DMS114 treated with DMSO at 0.1 percent for 48 hours (cell line): ENCODE measurements at regions not wholly inside any gene's neighbourhood (a gene's known extent, or its start where the extent isn't known, plus 50 kb on each side); places are given as distances from the start of the nearest gene placed in this dataset.

Experiments used
- DNase-seq: peaks from one replicate; lab custom pipeline; 2025; ENCODE audit not compliant: unreplicated experiment; lab: John Stamatoyannopoulos, UW

GRCh38 chr3:76754247-76754646 lies 285.7 kb upstream of the ROBO2 start:
- DNase-seq, result no peak

- DNase-seq, result no peak
Measured at GRCh38 chr3:76756577-76756976, 283.3 kb upstream of the ROBO2 start.

- no peak for DNase-seq
Measured at GRCh38 chr3:76760336-76760735, 279.6 kb upstream of the ROBO2 start.

GRCh38 chr3:76765511-76765910 lies 274.4 kb upstream of the ROBO2 start:
- DNase-seq, result no peak

GRCh38 chr3:76768912-76769311 lies 271.0 kb upstream of the ROBO2 start:
- no peak for DNase-seq

GRCh38 chr3:76776927-76777326 lies 263.0 kb upstream of the ROBO2 start:
- DNase-seq, result no peak

GRCh38 chr3:76788206-76788605 lies 251.7 kb upstream of the ROBO2 start:
- DNase-seq, result no peak

- no peak for DNase-seq
Measured at GRCh38 chr3:76789237-76789636, 250.7 kb upstream of the ROBO2 start.

- DNase-seq, result no peak
Measured at GRCh38 chr3:76811418-76811817, 228.5 kb upstream of the ROBO2 start.

- DNase-seq, result no peak
Measured at GRCh38 chr3:76812649-76813242, 227.2 kb upstream of the ROBO2 start.

GRCh38 chr3:76815561-76815960 lies 224.3 kb upstream of the ROBO2 start:
- no peak for DNase-seq

- DNase-seq, result no peak
Measured at GRCh38 chr3:76820481-76820880, 219.4 kb upstream of the ROBO2 start.

- no peak for DNase-seq
Measured at GRCh38 chr3:76824658-76825240, 215.2 kb upstream of the ROBO2 start.

- DNase-seq, result no peak
Measured at GRCh38 chr3:76826861-76827260, 213.0 kb upstream of the ROBO2 start.

- no peak for DNase-seq
Measured at GRCh38 chr3:76827701-76828226, 212.1 kb upstream of the ROBO2 start.

- DNase-seq, result no peak
Measured at GRCh38 chr3:76834657-76835056, 205.2 kb upstream of the ROBO2 start.

GRCh38 chr3:76841747-76842146 lies 198.2 kb upstream of the ROBO2 start:
- no peak for DNase-seq

- no peak for DNase-seq
Measured at GRCh38 chr3:76842216-76842615, 197.7 kb upstream of the ROBO2 start.

- DNase-seq, result no peak
Measured at GRCh38 chr3:76855451-76855850, 184.4 kb upstream of the ROBO2 start.

GRCh38 chr3:76859596-76859995 lies 180.3 kb upstream of the ROBO2 start:
- no peak for DNase-seq

- no peak for DNase-seq
Measured at GRCh38 chr3:76864355-76864754, 175.5 kb upstream of the ROBO2 start.

- DNase-seq, result no peak
Measured at GRCh38 chr3:76866729-76867408, 173.0 kb upstream of the ROBO2 start.
